ENCODE measurements at regions not wholly inside any gene's neighbourhood (a gene's known extent, or its start where the extent isn't known, plus 50 kb on each side); places are given as distances from the start of the nearest gene placed in this dataset.
"Not testable (repeated sequence)": the region's sequence is repeated elsewhere in the genome, so short reads cannot be mapped to it uniquely, and the experiment has no call there.

DNA sequence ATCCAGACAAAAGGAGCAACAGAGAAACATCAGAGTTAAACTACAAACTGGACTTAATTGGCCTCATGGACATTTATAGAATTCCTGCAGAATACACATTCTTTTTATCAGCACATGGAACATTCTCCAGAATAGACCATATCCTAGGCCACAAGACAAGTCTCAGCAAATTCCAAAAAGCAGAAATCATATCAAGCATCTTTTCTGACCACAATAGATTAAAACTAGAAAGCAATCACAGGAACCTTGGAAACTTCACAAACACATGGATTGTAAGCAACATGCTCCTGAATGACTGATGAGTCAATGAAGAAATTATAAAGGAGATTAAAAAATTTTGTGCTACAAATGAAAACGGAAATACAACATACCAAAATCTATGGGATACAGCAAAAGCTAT, 526.7 kb downstream of the PCDH7 start:
- intact Hi-C loops (cut with DNase I), result no loop called here
- 74 to 79% methylated on average over 1 of the region's 1 CpG for WGBS, 2 donors
- no peak for DNase-seq
- no peak overlapping the region for H3K27ac ChIP-seq
- H3K9me3 ChIP-seq, result peaks cover 0 to 19% (median 0%) of the 10 kb centered on the region in 11 donors
- H3K27me3 ChIP-seq, result no peaks in the 10 kb centered on the region
- H3K4me1 ChIP-seq, result no peaks in the 10 kb centered on the region
- no peaks in the 10 kb centered on the region for H3K36me3 ChIP-seq
- no peak for ATAC-seq
- TF ChIP-seq, protein P1, sequence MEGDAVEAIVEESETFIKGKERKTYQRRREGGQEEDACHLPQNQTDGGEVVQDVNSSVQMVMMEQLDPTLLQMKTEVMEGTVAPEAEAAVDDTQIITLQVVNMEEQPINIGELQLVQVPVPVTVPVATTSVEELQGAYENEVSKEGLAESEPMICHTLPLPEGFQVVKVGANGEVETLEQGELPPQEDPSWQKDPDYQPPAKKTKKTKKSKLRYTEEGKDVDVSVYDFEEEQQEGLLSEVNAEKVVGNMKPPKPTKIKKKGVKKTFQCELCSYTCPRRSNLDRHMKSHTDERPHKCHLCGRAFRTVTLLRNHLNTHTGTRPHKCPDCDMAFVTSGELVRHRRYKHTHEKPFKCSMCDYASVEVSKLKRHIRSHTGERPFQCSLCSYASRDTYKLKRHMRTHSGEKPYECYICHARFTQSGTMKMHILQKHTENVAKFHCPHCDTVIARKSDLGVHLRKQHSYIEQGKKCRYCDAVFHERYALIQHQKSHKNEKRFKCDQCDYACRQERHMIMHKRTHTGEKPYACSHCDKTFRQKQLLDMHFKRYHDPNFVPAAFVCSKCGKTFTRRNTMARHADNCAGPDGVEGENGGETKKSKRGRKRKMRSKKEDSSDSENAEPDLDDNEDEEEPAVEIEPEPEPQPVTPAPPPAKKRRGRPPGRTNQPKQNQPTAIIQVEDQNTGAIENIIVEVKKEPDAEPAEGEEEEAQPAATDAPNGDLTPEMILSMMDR (IDR thresholded peaks at IDR 0.05), result no peak
- no peak overlapping the region for H3K4me3 ChIP-seq

DNA sequence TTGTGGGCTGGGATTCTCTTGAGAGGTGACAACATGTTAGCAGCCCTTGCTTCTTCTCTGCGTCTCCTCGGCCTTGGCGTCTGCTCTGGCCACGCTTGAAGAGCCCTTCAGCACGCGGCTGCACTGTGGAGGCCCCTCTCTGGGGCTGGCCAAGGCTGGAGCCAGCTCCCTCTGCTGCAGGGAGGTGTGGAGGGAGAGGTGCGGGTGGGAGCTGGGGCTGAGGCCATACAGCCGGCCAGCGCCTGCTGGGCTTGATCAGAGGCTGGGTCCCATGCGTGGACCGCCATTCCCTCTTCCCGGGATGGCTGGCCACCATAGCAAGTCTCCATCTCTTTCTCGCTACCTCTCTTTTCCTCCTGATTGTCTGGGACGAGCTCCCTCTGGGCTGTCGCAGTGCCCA, 539.0 kb downstream of the PCDH7 start:
- no peak overlapping the region for H3K27ac ChIP-seq
- ATAC-seq (no peak), DNase-seq (no peak)
- WGBS, 2 donors, result 95 to 97% methylated on average over 15 of the region's 15 CpGs
- no peaks in the 10 kb centered on the region for H3K27me3 ChIP-seq
- no peaks in the 10 kb centered on the region for H3K36me3 ChIP-seq
- no peaks in the 10 kb centered on the region for H3K4me1 ChIP-seq
- no peak overlapping the region for H3K4me3 ChIP-seq
- peaks cover 0 to 7% (median 0%) of the 10 kb centered on the region in 11 donors for H3K9me3 ChIP-seq
- intact Hi-C loops (cut with DNase I), result no loop called here
- TF ChIP-seq, protein P1 (IDR thresholded peaks at IDR 0.05), result no peak

DNA sequence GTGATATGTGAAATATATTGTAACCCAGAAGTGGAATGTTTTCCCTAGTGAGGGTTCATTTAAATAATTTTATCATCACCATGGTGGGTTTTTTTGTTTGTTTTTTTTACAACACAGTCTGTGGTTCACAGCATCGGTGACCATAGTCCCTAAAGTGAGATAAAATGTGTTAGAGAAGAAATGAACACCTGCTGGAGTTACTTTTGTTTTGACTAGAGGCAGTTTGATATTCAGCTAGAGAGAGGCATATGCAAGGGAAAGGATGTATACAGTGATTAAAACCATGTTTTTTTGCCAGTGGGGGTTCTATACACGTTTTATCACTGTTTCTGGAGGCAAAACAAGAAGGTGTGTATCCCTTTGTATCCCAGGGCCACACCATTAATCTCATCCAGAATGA, 541.5 kb downstream of the PCDH7 start:
- Histone ChIP-seq H3K36me3 (no peaks in the 10 kb centered on the region), H3K27me3 (no peaks in the 10 kb centered on the region), H3K27ac (no peak overlapping the region), H3K4me1 (no peaks in the 10 kb centered on the region), H3K4me3 (no peak overlapping the region), H3K9me3 (peaks cover 0 to 7% (median 0%) of the 10 kb centered on the region in 11 donors)
- TF ChIP-seq, protein P1 (IDR thresholded peaks at IDR 0.05), result no peak
- intact Hi-C loops (cut with DNase I), result no loop called here
- no peak for DNase-seq
- 18 to 20% methylated on average over 2 of the region's 2 CpGs for WGBS, 2 donors
- no peak for ATAC-seq

DNA sequence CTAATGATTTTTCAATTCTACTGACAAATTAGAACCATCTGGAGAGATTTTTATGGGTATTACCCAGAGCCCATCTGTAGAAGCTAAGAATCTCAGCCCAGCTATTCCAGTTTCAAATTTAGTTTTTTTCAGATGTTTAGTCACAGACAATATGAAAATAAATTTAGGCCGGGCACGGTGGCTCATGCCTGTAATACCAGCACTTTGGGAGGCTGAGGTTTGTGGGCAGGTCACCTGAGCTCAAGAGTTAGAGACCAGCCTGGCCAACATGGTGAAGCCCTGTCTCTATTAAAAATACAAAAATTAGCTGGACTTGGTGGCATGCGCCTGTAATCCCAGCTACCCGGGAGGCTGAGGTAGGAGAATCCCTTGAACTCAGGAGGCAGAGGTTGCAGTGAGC, 545.9 kb downstream of the PCDH7 start:
- H3K36me3 ChIP-seq; ATAC-seq; intact Hi-C loops (cut with DNase I); H3K27me3 ChIP-seq; H3K4me3 ChIP-seq; H3K4me1 ChIP-seq; H3K9me3 ChIP-seq; DNase-seq; H3K27ac ChIP-seq: not testable (repeated sequence)
- 92 to 93% methylated on average over 4 of the region's 4 CpGs for WGBS, 2 donors

DNA sequence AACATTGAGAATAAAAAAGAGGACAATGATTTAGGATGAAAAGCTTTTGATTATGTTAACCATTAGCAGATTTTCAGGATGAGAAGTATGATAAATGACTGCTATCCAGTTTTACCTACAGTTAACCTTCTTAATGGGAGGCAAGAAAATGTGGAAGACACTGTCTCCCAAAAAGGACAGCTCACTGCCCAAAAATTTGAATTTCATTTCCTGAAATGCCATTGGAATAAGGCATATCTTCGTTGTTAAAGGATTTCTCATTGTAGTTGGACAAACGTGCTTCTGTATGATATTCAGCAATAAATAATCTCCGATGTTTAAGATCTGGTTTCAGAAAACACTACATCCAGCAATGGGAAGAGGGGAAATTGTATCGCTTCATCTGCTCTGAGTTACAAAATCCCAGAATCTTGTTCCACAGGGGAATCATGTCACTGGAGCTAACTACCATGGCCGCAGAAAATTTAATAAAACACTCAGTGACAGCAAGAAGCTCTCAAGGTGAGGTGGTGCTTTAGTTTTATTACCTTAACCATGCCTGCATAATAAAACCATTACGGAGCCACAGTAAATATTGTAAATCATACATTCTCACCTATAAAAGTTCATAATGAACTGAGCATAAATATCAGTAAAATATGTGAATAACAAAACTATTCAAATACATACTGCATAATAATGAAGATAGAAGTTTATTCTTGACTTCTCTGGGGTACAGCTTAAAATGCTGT, 552.3 kb downstream of the PCDH7 start:
- WGBS, 2 donors, result 85 to 91% methylated on average over 6 of the region's 6 CpGs
- ATAC-seq (no peak), DNase-seq (no peak)
- Histone ChIP-seq H3K27ac (no peak overlapping the region), H3K4me1 (no peaks in the 10 kb centered on the region), H3K36me3 (no peaks in the 10 kb centered on the region), H3K27me3 (no peaks in the 10 kb centered on the region), H3K9me3 (peaks cover 0 to 4% (median 0%) of the 10 kb centered on the region in 11 donors), H3K4me3 (no peak overlapping the region)
- TF ChIP-seq, protein P1 (IDR thresholded peaks at IDR 0.05), result no peak
- intact Hi-C loops (cut with DNase I), result no loop called here
